Activated naive CD8-positive, alpha-beta T cell treated with anti-CD3 and anti-CD28 coated beads for 36 hours (primary cell): ENCODE measurements at regions not wholly inside any gene's neighbourhood (a gene's known extent, or its start where the extent isn't known, plus 50 kb on each side); places are given as distances from the start of the nearest gene placed in this dataset.

Experiments used
- DNase-seq: peaks from one replicate; pipeline ENCODE4 v3.0.0; 2021
- H3K27ac Mint-ChIP-seq: one replicate; pipeline ENCODE4 v1.8.0; 2022; ENCODE audit warnings: mild to moderate bottlenecking, moderate library complexity, mixed read lengths
- H3K27me3 Mint-ChIP-seq: one replicate; pipeline ENCODE4 v1.8.0; 2022; ENCODE audit warnings: mild to moderate bottlenecking, mixed read lengths
- H3K36me3 Mint-ChIP-seq: one replicate; pipeline ENCODE4 v1.8.0; 2021; ENCODE audit warnings: mild to moderate bottlenecking, mixed read lengths
- H3K4me1 Mint-ChIP-seq: one replicate; pipeline ENCODE4 v1.8.0; 2021; ENCODE audit warnings: mixed read lengths
- H3K4me3 Mint-ChIP-seq: one replicate; pipeline ENCODE4 v1.8.0; 2022; ENCODE audit warnings: mild to moderate bottlenecking, moderate library complexity, mixed read lengths
- H3K9me3 Mint-ChIP-seq: one replicate; pipeline ENCODE4 v1.8.0; 2022; ENCODE audit warnings: mixed read lengths

DNA sequence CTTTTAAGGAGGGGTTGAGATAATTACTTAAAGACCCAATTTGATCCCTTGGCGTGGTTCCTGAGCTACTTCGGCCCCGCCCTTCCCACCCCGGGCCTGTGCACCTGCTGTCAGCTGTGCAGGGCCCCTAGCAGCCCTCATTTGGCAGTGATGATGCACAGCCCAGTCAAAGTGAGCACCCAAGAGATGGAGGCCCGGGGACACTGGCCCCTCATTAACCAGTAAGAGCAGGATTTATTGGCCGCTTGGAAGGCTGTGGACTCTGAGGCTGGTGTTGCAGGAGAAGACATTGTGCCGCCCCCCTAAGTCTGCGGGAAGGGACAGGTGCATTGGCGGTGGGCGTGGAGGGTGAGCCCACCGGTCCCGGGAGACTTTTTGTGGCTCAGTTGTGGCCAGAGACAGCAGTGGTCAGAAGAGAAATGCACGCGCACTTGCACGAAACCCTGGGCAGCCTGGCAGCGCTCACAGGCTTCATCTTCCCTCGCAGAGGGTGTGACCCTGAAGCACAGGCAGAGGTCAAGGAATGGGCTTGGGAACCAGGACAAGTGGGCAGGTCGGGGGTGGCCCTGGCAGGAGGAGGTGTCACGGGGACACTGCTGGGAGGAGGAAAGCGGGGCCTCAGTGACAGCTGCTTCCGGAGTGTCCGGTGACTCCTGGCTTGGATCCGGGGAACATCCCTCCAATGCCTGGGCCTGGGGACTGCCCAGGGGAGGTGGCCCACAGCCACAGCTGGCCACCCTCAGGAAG lies 74.0 kb upstream of the RXRA start:
- peaks cover 5% of the 10 kb centered on the region for H3K27me3 Mint-ChIP-seq
- H3K9me3 Mint-ChIP-seq = peaks cover 9% of the 10 kb centered on the region
- H3K36me3 Mint-ChIP-seq = no peaks in the 10 kb centered on the region
- DNase-seq = no peak
- H3K27ac Mint-ChIP-seq = no peak overlapping the region
- H3K4me1 Mint-ChIP-seq = no peaks in the 10 kb centered on the region
- H3K4me3 Mint-ChIP-seq = no peak overlapping the region

DNA sequence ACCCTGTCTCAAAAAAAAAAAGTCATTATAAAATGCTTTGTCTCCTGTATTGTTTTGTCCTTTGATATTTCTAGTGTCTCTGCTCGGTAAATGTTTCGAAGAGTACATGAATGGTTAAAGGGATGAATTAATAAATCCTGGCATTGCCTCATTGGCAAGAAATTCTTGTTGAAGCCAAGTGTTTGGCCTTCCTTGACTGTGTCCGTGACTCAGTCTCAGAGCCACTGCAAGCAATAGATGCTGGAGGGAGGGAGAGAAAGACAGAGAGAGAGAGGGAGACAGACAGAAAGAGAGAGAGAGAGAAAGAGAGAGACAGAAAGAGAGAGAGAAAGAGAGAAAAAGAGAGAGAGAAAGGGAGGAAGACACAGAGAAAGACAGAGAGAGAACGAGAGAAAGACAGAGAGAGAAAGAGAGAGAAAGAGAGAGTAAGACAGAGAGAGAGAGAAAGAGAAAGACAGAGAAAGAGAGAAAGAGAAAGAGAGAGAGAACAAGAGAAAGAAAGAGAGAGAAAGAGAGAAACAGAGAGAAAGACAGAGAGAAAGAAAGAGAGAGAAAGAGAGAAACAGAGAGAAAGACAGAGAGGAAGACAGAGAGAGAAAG lies 72.5 kb upstream of the RXRA start:
- DNase-seq = no peak
- Mint-ChIP-seq H3K4me1 (no peaks in the 10 kb centered on the region), H3K27me3 (peaks cover 5% of the 10 kb centered on the region), H3K36me3 (no peaks in the 10 kb centered on the region), H3K4me3 (no peak overlapping the region), H3K27ac (no peak overlapping the region), H3K9me3 (no peaks in the 10 kb centered on the region)

DNA sequence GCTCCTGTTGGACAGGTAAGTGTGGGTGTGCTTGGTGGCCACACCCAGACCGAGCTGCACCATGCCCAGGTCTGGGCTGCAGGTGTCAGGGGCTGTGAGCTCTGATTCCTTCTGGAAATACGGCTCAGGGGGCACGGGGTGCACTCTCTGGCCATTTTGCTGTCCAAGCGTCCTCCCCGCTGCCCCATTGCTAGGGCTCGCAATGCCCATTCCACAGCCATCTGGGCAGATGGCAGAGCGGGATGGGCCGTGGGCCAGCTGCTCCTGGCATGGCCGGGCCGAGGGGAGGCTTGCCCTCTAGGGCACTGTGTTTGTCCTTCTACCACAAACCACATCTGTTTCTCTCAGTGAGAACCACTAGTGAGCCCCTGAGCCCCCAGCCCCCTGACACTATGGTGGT lies 67.9 kb upstream of the RXRA start:
- H3K27me3 Mint-ChIP-seq = peaks cover 5% of the 10 kb centered on the region
- no peaks in the 10 kb centered on the region for H3K36me3 Mint-ChIP-seq
- no peaks in the 10 kb centered on the region for H3K9me3 Mint-ChIP-seq
- H3K4me1 Mint-ChIP-seq = no peaks in the 10 kb centered on the region
- no peak for DNase-seq
- no peak overlapping the region for H3K27ac Mint-ChIP-seq
- no peak overlapping the region for H3K4me3 Mint-ChIP-seq

DNA sequence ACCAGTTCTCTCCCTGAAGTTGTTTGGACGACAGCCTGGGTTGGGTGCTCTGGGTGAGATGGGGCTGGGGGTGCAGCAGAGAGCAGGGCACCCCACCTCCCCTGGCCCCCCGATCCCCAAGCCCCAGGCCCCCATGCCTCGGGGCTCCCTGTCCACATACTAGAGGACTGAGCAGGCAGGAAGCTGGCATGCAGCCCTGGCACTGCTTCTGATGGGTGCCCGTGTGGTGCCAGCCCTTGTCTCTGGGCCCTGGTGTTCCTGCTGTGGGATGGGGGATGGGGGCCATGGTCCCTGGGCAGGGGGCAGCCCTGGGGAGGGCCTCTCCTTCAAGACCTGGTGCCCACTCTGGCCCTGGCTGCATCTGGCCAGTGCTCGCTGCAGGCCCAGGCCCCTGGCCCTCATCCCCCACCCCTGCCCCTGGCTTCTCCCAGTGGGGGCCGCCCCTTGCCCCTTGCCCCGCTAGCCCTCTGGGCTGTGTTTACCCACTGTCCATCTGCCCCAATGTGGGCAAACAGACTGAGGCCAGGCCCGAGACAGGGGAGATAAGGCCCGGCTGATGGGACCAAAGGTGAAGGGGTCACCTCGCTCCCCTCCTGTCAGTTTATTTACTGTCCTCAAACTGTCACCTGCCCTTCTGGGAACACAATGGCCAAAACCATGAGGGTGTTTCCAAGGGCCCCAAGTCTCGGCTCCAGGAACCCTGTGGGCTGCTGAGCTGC lies 67.3 kb upstream of the RXRA start:
- Mint-ChIP-seq H3K36me3 (no peaks in the 10 kb centered on the region), H3K9me3 (no peaks in the 10 kb centered on the region), H3K4me3 (no peak overlapping the region), H3K4me1 (no peaks in the 10 kb centered on the region), H3K27me3 (peaks cover 6% of the 10 kb centered on the region), H3K27ac (no peak overlapping the region)
- DNase-seq = no peak

DNA sequence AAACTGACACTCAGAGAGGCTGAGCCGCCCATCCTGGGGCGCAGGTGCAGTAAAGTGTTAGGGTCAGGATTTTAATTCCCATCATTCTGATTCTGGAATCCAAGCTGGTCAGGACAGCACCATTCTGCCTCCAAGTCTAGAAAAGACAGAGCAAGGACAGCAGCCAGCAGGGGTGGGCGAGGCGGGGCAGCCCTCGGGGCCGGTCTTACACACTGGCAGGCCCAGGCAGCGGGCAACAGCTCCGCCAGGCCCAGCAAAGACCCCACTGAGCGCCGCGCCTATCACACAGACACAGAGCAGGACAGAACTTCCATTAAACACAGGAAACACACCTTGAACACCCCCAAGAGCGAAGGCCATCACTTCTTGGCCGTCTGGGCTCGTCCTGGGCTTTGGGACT lies 66.5 kb upstream of the RXRA start:
- H3K36me3 Mint-ChIP-seq = no peaks in the 10 kb centered on the region
- H3K27ac Mint-ChIP-seq = no peak overlapping the region
- no peak for DNase-seq
- no peaks in the 10 kb centered on the region for H3K9me3 Mint-ChIP-seq
- no peaks in the 10 kb centered on the region for H3K4me1 Mint-ChIP-seq
- no peak overlapping the region for H3K4me3 Mint-ChIP-seq
- peaks cover 8% of the 10 kb centered on the region for H3K27me3 Mint-ChIP-seq

DNA sequence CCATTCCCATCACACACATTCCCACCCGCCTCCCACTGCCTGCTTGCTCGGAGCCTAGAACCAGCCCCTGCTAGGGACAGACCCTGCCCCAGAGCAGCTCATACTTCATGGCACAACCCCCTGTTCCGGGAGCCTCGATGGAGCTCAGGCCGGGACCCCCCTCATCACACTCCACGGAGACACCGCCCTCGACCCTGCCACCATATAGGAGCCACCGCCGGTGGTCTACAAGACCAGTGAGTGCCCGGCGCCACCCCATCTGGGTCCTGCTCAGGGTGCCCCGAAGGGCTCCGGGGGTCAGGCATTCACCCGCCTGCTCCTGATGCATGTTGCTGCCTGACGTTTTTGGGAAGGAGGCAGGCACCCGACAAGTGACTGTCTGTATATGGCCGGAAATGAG lies 65.5 kb upstream of the RXRA start:
- H3K4me1 Mint-ChIP-seq = no peaks in the 10 kb centered on the region
- no peaks in the 10 kb centered on the region for H3K9me3 Mint-ChIP-seq
- no peaks in the 10 kb centered on the region for H3K36me3 Mint-ChIP-seq
- H3K27me3 Mint-ChIP-seq = peaks cover 8% of the 10 kb centered on the region
- no peak overlapping the region for H3K27ac Mint-ChIP-seq
- DNase-seq = no peak
- no peak overlapping the region for H3K4me3 Mint-ChIP-seq

DNA sequence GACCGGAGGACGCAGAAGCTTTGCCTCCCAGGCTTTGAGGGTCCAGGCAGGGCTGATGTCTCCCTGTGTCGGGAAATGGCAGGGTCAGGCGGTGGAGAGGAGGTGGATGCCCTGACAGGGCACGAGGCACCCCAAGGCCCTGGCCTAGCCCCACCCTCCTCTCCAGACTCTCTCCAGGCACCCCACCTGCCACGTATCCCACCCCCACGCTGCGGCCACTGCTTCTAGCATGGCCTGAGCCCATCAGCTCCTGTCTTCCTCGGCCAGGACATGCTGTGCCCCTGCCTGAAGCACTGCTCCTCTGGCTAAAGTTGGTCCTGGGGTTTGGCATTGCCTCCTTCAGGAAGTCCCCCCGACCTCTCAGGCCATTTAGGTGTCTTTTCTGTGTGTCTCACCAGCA lies 64.2 kb upstream of the RXRA start:
- DNase-seq = no peak

DNA sequence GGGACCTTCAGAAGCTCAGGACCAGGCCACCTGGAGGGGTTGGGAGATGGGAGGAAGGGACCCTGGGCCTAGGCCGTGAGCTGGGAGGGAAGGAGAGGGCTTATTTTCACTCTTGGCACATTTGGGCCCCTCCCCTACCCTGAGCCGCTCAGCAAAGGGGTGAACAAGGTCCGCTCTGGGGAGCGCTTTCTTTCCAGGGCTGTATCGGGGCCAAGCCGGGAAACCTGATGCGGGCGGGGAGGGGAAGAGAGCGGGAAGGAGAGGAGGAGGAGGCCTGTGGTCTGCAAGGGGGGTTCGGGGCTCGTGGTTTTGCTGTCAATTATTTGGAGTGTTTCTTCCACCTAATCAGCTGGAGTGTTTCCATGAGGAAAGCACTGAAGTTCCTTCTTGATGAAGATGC lies 62.7 kb upstream of the RXRA start:
- Mint-ChIP-seq H3K9me3 (no peaks in the 10 kb centered on the region), H3K27ac (no peak overlapping the region), H3K36me3 (no peaks in the 10 kb centered on the region), H3K4me3 (no peak overlapping the region), H3K27me3 (peaks cover 20% of the 10 kb centered on the region), H3K4me1 (peaks cover 6% of the 10 kb centered on the region)
- no peak for DNase-seq

More for the DNA sequence above, 64.2 kb upstream of the RXRA start:
- Mint-ChIP-seq H3K36me3 (no peaks in the 10 kb centered on the region), H3K4me3 (no peak overlapping the region), H3K27ac (no peak overlapping the region), H3K9me3 (no peaks in the 10 kb centered on the region), H3K4me1 (no peaks in the 10 kb centered on the region), H3K27me3 (peaks cover 14% of the 10 kb centered on the region)

DNA sequence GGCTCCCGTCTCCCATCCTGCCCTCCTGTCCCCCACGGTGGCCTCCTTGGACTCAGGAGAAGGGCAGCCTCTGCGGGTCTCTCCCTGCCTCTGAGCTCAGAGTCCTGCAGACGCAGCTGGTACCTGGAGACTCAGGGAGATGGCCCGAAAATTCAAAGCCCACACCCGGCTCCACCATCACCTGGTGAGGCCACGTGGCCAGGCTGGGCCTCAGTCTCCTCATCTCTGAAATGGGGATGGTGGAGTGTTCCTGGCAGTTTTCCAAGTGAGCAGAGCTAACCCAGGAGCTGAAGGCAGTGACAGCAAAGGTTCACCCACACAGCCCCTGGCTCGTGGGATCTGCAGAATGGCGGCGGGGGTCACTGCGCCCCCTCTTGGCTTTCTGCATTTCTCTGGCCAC lies 62.1 kb upstream of the RXRA start:
- H3K9me3 Mint-ChIP-seq = no peaks in the 10 kb centered on the region
- no peaks in the 10 kb centered on the region for H3K36me3 Mint-ChIP-seq
- no peak overlapping the region for H3K4me3 Mint-ChIP-seq
- H3K4me1 Mint-ChIP-seq = peaks cover 6% of the 10 kb centered on the region
- DNase-seq = no peak
- H3K27ac Mint-ChIP-seq = no peak overlapping the region
- peaks cover 24% of the 10 kb centered on the region for H3K27me3 Mint-ChIP-seq

DNA sequence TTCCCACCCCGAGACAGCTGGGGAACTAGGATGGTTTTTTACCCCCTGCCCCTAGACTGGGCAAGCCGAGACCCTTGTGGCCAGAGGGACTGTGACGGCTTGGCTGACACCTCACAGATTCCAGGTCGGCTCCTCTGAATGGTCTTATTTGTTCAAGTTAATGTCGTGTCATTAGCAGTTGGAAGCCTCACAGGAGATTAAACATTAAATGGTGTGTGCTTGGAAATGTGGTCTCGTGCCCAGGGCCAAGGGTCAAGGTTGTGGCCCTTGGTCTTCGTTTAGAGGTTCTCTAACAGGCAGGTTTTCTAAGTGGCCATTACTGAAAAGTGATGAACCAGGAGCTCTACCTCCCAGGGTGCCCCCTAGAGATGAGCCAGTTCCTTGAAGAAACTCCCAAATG lies 61.2 kb upstream of the RXRA start:
- Mint-ChIP-seq H3K27me3 (peaks cover 24% of the 10 kb centered on the region), H3K4me1 (peaks cover 6% of the 10 kb centered on the region), H3K9me3 (no peaks in the 10 kb centered on the region), H3K4me3 (no peak overlapping the region), H3K27ac (no peak overlapping the region), H3K36me3 (no peaks in the 10 kb centered on the region)
- DNase-seq = no peak

DNA sequence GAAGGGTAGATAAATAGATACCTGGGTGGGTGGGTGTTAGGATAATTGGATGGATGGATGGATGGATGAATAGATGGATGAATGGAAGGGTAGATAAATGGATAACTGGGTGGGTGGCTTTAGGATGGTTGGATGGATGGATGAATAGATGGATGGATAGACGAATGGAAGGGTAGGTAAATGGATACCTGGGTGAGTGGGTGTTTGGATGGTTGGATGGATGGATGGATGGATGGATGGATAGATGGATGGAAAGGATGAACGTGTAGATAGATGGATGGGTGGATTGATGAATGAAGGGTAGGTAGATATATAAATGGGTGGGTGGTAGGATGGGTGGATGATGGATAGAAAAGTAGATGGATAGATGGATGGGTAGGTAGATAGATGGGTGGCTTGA lies 59.8 kb upstream of the RXRA start:
- no peak overlapping the region for H3K27ac Mint-ChIP-seq
- no peaks in the 10 kb centered on the region for H3K9me3 Mint-ChIP-seq
- H3K4me3 Mint-ChIP-seq = no peak overlapping the region
- H3K4me1 Mint-ChIP-seq = peaks cover 6% of the 10 kb centered on the region
- DNase-seq = no peak
- no peaks in the 10 kb centered on the region for H3K36me3 Mint-ChIP-seq
- H3K27me3 Mint-ChIP-seq = peaks cover 24% of the 10 kb centered on the region

DNA sequence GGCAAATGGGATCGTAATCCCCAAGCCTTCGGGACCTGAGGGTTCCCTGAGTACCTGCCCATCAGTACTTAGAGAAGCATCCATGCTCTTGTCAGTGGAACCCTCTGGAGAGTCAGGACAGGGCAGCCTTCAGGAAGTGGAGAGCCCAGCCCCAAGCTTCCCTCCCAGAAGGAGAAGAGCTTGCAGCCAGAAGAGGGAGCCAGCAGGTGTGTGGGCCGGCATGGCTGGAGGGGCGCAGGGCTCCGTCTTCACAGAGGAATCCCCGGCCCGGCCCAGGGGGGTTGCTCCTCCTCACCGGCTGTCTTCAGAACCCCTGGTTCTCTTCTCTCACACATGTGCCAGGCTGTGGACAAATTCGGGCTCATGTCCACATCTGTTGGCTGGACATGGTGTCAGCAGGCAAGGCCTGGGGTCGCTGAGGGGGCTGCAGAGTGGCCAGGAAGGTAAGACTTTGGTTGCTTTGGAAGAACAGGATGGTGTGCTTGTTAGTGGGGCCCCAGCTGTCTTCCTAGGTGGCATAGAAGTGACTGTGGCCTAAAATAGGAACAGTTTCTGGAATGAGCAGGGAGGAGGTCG lies 58.9 kb upstream of the RXRA start:
- no peak overlapping the region for H3K27ac Mint-ChIP-seq
- H3K4me1 Mint-ChIP-seq = peaks cover 6% of the 10 kb centered on the region

DNA sequence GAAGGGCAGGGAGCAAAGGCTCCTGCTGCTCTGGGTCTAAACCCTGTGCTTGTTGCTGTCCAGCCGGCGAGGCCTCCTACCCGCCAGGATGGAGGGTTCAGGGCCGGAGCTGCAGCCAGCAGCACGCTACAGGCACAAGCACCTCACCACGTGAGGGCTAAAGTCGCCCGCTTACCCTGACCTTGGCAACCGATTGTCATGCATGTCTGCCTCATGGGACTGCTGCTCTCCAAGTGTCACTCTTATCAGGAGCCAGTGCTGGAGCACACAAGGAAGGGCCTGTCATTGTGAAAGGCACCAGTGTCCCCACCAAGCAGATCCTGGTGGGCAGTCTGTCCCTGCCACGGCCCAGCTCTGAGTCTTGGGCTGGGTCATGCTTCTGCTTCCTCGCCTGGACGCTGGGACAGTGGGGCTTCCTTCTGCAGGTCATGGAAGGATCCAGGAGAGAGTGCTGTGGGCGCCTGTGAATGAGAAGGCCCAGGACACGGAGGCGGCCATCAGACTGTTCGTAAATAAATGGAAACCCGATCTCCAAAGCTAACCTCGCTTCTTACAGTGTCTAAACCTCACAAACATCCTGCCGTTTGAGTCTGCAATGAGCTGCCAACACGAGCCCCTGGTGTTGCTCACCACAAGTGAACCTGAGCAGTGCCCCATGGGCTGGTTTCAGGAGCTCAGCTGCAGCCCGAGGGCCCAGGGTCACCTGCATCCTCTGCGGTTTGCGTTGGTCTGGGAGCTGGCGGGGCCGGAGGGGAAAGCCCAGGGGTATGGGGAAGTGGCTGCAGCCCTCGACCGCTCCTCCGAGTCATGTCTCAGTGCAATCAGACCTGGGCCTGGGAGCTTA lies 58.2 kb upstream of the RXRA start:
- Mint-ChIP-seq H3K4me1 (peaks cover 6% of the 10 kb centered on the region), H3K4me3 (no peak overlapping the region), H3K9me3 (no peaks in the 10 kb centered on the region), H3K27me3 (peaks cover 24% of the 10 kb centered on the region), H3K36me3 (no peaks in the 10 kb centered on the region), H3K27ac (no peak overlapping the region)
- DNase-seq = no peak

More for the DNA sequence above, 58.9 kb upstream of the RXRA start:
- Mint-ChIP-seq H3K4me3 (no peak overlapping the region), H3K36me3 (no peaks in the 10 kb centered on the region), H3K9me3 (no peaks in the 10 kb centered on the region), H3K27me3 (peaks cover 24% of the 10 kb centered on the region)
- no peak for DNase-seq

DNA sequence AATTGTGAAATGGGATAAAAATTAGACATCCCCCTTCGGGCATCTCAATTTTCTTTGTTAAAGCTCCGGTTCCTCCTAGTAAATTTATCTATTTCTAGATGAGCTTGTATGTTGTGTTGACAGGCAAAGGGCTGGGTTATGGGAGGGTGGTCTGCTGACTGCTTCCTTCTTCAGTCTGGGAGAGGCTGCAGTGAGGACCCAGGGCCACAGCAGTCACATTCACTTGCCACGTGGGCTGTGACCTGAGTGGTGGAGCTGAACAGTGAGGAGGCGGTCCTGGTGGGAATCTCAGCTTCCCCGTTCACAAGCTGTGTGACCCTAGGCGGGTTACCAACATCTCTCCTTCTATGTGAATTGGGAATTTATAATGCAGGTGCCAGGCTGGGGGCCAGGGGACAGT lies 57.5 kb upstream of the RXRA start:
- no peak overlapping the region for H3K4me3 Mint-ChIP-seq
- DNase-seq = no peak
- no peak overlapping the region for H3K27ac Mint-ChIP-seq
- H3K4me1 Mint-ChIP-seq = peaks cover 6% of the 10 kb centered on the region
- H3K27me3 Mint-ChIP-seq = peaks cover 22% of the 10 kb centered on the region
- no peaks in the 10 kb centered on the region for H3K9me3 Mint-ChIP-seq
- no peaks in the 10 kb centered on the region for H3K36me3 Mint-ChIP-seq
